GM12878 (cell line): ENCODE measurements at regions not wholly inside any gene's neighbourhood (a gene's known extent, or its start where the extent isn't known, plus 50 kb on each side); places are given as distances from the start of the nearest gene placed in this dataset.

Source experiments
- POLR2AphosphoS2 ChIP-seq: IDR thresholded peaks from 2 replicates; pipeline ENCODE4 v1.6.1; 2011; ENCODE audit warnings: low read depth, mild to moderate bottlenecking, low read length, improper control_type of control experiment, moderate library complexity
- TF ChIP-seq, protein P1 (sequence below), 3 experiments: IDR thresholded peaks in 2 of 3; conservative IDR thresholded peaks in 1 of 3; 2 replicates each; pipeline ENCODE4 v1.5.1; 2011; ENCODE audit warnings: low read depth in 3 of 3, low read length in 3 of 3, mild to moderate bottlenecking in 3 of 3, control low read depth in 2 of 3, moderate library complexity in 2 of 3, inconsistent platforms in 1 of 3, mixed read lengths in 1 of 3; ENCODE audit not compliant: control insufficient read depth in 2 of 3, insufficient read depth in 1 of 3; ENCODE audit errors: extremely low read depth in 1 of 3

DNA sequence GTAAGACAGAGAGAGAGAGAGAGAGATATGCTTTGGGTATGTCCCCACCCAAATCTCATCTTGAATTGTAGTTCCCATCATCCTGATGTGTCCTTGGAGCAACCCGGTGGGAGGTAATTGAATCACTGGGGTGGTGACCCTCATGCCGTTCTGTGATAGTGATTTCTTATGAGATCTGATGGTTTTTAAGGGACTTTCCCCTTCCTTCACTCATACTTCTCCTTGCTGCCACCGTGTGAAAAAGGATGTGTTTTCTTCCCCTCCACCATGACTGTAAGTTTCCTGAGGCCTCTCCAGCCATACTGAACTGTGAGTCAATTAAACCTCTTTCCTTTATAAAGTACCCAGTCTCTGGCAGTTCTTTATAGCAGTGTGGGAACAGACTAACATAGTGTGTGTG, 60.3 kb downstream of the EOMES start:
- TF ChIP-seq, protein P1, sequence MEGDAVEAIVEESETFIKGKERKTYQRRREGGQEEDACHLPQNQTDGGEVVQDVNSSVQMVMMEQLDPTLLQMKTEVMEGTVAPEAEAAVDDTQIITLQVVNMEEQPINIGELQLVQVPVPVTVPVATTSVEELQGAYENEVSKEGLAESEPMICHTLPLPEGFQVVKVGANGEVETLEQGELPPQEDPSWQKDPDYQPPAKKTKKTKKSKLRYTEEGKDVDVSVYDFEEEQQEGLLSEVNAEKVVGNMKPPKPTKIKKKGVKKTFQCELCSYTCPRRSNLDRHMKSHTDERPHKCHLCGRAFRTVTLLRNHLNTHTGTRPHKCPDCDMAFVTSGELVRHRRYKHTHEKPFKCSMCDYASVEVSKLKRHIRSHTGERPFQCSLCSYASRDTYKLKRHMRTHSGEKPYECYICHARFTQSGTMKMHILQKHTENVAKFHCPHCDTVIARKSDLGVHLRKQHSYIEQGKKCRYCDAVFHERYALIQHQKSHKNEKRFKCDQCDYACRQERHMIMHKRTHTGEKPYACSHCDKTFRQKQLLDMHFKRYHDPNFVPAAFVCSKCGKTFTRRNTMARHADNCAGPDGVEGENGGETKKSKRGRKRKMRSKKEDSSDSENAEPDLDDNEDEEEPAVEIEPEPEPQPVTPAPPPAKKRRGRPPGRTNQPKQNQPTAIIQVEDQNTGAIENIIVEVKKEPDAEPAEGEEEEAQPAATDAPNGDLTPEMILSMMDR (IDR thresholded peaks at IDR 0.05 in 2 of 3, conservative IDR thresholded peaks at IDR 0.05 in 1 of 3; ENCODE audit: control insufficient read depth in 2 of 3, extremely low read depth in 1 of 3, insufficient read depth in 1 of 3, low read depth in 3 of 3, low read length in 3 of 3): no peak
- TF ChIP-seq POLR2AphosphoS2: no peak
